A673 (cell line): ENCODE measurements at regions not wholly inside any gene's neighbourhood (a gene's known extent, or its start where the extent isn't known, plus 50 kb on each side); places are given as distances from the start of the nearest gene placed in this dataset.

Experiments used
- CTCF ChIP-seq: fragments of 300-800, 200-600 bp; sonication (generic); conservative IDR thresholded peaks from 2 replicates; pipeline ENCODE4 v1.5.1; 2017; ENCODE audit warnings: low read depth, mild to moderate bottlenecking, antibody characterized with exemption, low read length, moderate library complexity, mixed read lengths
- EZH2 ChIP-seq: fragments of 200-600 bp; sonication (generic); IDR thresholded peaks from 2 replicates; pipeline ENCODE4 v1.6.1; 2017; ENCODE audit warnings: borderline replicate concordance, low read depth, mild to moderate bottlenecking, mixed read lengths, antibody characterized with exemption, low read length; ENCODE audit not compliant: poor library complexity, severe bottlenecking

DNA sequence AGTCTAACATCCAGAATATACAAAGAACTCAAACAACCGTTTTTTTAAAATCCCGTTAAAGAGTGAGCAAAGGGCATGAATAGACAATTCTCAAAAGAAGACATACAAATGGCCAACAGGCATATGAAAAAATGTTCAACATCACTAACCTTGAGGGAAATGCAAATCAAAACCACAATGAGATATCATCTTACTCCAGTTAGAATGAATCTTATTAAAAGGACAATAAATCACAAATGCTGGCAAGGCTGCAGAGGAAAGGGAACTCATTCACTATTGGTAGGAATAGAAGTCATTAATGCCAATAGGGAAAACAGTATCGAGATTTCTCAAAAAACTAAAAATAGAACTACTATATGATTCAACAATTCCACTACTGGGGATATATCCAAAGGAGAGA lies 520.1 kb downstream of the RMST start:
- TF ChIP-seq CTCF (no peak), EZH2 (no peak)
